CD4-positive, alpha-beta T cell treated with Interleukin-21 for 1 hour (primary cell): ENCODE measurements at regions not wholly inside any gene's neighbourhood (a gene's known extent, or its start where the extent isn't known, plus 50 kb on each side); places are given as distances from the start of the nearest gene placed in this dataset.
A peak's percentile ranks its signal among the peaks of the same experiment; 100 is the strongest.

Experiments
- DNase-seq: peaks from one replicate; pipeline ENCODE4 v3.0.0-alpha.2; 2020

- DNase-seq = no peak
Measured at GRCh38 chr7:142353147-142354060, 95.5 kb upstream of the PRSS58 start.

- DNase-seq = peak; percentile 39
Measured at GRCh38 chr7:142352543-142352942, 94.7 kb upstream of the PRSS58 start.

GRCh38 chr7:142351145-142351544, 93.3 kb upstream of the PRSS58 start:
- DNase-seq = no peak

- DNase-seq = no peak
Measured at GRCh38 chr7:142349670-142350405, 92.0 kb upstream of the PRSS58 start.

- no peak for DNase-seq
Measured at GRCh38 chr7:142348921-142349405, 91.1 kb upstream of the PRSS58 start.

- no peak for DNase-seq
Measured at GRCh38 chr7:142348100-142348499, 90.2 kb upstream of the PRSS58 start.

DNA sequence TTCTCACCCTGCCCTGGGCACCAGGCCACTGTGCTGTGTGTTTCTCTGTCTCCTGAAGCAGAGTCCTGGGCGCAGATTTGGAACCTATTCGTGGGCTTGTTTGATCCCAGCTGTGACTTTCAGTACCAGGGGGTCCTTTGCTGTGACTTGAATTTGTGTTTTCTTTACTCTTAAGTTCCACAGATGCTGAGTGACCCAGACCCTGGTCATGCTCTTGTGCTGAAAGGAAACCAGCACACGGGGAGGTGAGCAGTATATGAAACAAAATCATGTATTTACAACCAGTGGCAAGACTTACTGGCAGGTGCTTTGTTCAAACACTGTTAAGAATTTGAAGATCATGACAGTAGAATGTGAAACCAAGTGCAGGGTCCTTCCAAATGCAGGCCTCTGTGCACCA, 89.2 kb upstream of the PRSS58 start:
- DNase-seq = no peak

DNA sequence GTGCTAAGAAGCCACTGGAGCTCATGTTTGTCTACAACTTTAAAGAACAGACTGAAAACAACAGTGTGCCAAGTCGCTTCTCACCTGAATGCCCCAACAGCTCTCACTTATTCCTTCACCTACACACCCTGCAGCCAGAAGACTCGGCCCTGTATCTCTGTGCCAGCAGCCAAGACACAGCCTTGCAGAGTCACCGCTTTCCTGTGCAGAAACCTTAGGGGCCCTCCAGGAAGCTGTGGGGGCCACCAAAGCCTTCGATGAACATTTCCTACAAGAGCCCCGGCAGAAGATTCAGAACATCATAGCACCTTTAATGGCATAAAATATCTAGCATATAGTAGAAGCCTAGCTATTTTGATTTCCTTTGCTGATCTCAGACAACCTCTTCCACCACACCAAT, 88.0 kb upstream of the PRSS58 start:
- peak; percentile 45 for DNase-seq

DNA sequence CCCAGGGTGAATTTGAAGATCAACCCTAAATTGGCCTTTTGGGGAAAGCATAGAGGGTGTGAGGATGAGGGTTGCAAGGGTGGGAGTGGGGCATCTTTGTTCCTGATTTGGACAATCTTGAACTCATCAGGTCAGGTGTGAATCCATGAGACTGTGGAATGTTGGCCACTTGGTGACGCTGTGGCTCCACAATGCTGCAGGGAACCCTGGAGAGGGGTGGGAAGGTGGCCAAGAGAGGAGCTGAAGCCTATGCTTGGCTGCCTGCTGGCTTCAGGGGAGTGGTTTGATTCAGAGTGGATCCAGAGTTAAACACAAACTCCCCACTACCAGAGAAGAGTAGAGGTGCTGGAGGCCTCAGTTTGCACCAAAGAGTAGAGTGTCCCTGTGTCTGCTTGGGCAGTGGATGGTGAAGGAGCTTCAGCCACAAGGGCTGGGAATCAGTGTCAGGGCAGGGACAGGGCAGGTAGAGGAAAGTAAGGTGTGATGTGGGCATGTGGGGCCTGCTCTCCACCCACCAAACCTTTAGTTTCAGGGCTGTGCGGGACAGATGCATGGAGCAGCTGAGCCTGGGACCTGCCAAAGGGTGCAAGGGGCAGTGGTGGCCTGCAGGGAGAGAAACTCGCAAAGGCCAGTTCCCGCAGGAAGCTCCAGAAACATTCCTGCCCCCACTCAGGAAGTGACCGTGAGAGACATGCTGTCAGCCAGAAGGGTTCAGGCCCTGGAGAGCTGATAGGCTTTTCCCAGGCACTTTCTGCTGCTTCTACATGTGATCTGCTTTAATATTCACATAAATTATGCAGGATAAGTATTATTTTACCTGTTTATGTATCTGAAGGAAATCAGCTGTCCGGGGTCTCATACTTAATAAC, 81.0 kb upstream of the PRSS58 start:
- peak; percentile 40 for DNase-seq

- DNase-seq = no peak
Measured at GRCh38 chr7:142337054-142338001, 79.5 kb upstream of the PRSS58 start.

- DNase-seq = no peak
Measured at GRCh38 chr7:142334806-142335205, 76.9 kb upstream of the PRSS58 start.

GRCh38 chr7:142334236-142334635, 76.4 kb upstream of the PRSS58 start:
- no peak for DNase-seq

DNA sequence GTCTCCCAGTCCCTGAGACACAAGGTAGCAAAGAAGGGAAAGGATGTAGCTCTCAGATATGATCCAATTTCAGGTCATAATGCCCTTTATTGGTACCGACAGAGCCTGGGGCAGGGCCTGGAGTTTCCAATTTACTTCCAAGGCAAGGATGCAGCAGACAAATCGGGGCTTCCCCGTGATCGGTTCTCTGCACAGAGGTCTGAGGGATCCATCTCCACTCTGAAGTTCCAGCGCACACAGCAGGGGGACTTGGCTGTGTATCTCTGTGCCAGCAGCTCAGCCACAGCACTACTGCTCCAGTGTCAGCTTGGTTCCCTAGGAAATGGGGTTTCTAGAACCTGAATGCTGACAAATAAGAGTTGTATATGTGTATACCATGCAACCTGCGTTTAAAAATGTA, 74.6 kb upstream of the PRSS58 start:
- no peak for DNase-seq

GRCh38 chr7:142331941-142332340, 74.1 kb upstream of the PRSS58 start:
- DNase-seq = no peak

GRCh38 chr7:142329062-142329790, 71.4 kb upstream of the PRSS58 start:
- DNase-seq = no peak

GRCh38 chr7:142328551-142328950, 70.7 kb upstream of the PRSS58 start:
- DNase-seq = no peak

DNA sequence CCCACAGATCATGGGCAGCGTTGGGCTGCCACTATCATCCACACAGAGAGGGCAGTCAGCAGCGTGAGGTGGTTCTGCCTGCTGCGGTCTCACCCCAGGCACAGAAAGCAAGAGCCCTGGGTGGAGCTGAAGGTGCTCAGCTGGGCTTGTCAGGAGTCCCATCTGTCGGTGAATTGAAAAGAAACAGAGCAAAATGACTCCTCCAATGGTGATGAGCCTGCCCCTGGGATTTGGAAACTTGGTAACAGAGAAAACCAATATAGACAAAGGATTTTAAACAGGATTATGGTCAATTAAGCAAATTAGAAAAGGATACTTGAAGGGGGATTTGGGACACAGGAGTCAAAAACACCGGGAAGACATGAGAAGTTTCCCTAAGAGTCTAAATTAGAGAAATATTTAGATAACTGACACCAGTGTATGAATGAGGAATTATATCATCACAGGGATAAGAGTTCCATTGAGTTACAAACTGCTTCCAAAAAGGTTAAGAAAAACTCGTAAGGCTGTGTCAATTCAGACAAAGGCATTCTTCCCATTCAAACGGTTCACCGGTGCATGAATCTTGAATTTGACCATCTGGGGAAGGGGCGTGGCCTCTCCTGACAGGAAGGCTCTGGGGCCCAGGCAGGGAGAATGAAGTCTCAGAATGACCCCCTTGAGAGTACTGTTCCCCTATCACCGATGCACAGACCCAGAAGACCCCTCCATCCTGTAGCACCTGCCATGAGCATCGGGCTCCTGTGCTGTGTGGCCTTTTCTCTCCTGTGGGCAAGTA, 70.0 kb upstream of the PRSS58 start:
- DNase-seq = no peak

GRCh38 chr7:142323706-142324105, 65.8 kb upstream of the PRSS58 start:
- DNase-seq = peak; percentile 45

GRCh38 chr7:142321391-142321790, 63.5 kb upstream of the PRSS58 start:
- DNase-seq = no peak

DNA sequence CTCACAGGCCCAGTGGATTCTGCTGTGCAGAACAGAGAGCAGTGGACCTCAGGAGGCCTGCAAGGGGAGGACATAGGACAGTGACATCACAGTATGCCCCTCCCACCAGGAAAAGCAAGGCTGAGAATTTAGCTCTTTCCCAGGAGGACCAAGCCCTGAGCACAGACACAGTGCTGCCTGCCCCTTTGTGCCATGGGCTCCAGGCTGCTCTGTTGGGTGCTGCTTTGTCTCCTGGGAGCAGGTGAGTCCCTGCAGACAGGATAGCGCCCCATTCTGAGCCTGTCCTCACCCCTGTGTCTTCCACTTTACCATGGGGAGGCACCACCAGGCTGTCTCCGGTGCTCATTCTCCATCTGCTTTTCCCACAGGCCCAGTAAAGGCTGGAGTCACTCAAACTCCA, 63.0 kb upstream of the PRSS58 start:
- no peak for DNase-seq
